ENCODE measurements at regions not wholly inside any gene's neighbourhood (a gene's known extent, or its start where the extent isn't known, plus 50 kb on each side); places are given as distances from the start of the nearest gene placed in this dataset.

- POLR2A ChIA-PET: no interaction called here
- H3K4me3 ChIP-seq (replicated peaks in 1 of 2; ENCODE audit: low read depth in 1 of 2, low read length in 2 of 2): no peak overlapping the region
- TF ChIP-seq ZFX (IDR thresholded peaks at IDR 0.05): no peak
- no peak for TF ChIP-seq EZH2 (IDR thresholded peaks at IDR 0.05)
- TF ChIP-seq RAD21 (IDR thresholded peaks at IDR 0.05; ENCODE audit: low read depth): peak; percentile 73
- peak; percentile 79 to 92 (median 83) for TF ChIP-seq CTCF (IDR thresholded peaks at IDR 0.05 in 2 of 3, conservative IDR thresholded peaks at IDR 0.05 in 1 of 3; ENCODE audit: borderline replicate concordance in 1 of 3, insufficient read depth in 1 of 3, low read depth in 2 of 3, low read length in 2 of 3)
- TF ChIP-seq SIN3A (IDR thresholded peaks at IDR 0.05; ENCODE audit: low read depth): no peak
- no peak for TF ChIP-seq ELF1 (IDR thresholded peaks at IDR 0.05; ENCODE audit: borderline replicate concordance, low read depth)
- no peak overlapping the region for H3K27ac ChIP-seq (ENCODE audit: low read depth, low read length)
- DNase-seq (ENCODE audit: low read depth, low spot score): peak; percentile 46
- H3K79me2 ChIP-seq (ENCODE audit: insufficient read depth, low read length): no peaks in the 10 kb centered on the region
- RAD21 ChIA-PET (ENCODE audit: low non-redundant PET in 1 of 2, low total read pairs in 2 of 2, uncharacterized antibody in 2 of 2, unreplicated experiment in 2 of 2): no interaction called here
- no peaks in the 10 kb centered on the region for H4K20me1 ChIP-seq (ENCODE audit: insufficient read depth)
- no peak overlapping the region for H2AFZ ChIP-seq (ENCODE audit: low read depth, low read length, poor library complexity, severe bottlenecking)
- H3K9me3 ChIP-seq (ENCODE audit: control insufficient read depth in 1 of 2, insufficient read depth in 1 of 2, low read depth in 1 of 2, low read length in 2 of 2): no peaks in the 10 kb centered on the region
- H3K4me1 ChIP-seq (ENCODE audit: control insufficient read depth in 1 of 2, insufficient read depth in 2 of 2, low read length in 2 of 2): peaks cover 0 to 8% of the 10 kb centered on the region in 2 experiments; a peak in 1 of 4 replicates
- no peaks in the 10 kb centered on the region for H3K36me3 ChIP-seq (ENCODE audit: control insufficient read depth in 1 of 2, insufficient read depth in 2 of 2, low read length in 2 of 2)
- no peaks in the 10 kb centered on the region for H3K9me2 ChIP-seq (ENCODE audit: insufficient read depth)
- no TSS peak for BruUV-seq (replicated peaks)
- H3K4me2 ChIP-seq (ENCODE audit: low read length): no peak overlapping the region
- CTCF ChIA-PET: interaction anchor here (0.9 kb wide), 1 partner anchor 202 kb away, joined by 3 read pairs; no protein-coding TSS in a partner anchor
- no peak overlapping the region for H3K9ac ChIP-seq (ENCODE audit: low read length)
- intact Hi-C loops (cut with micrococcal nuclease): loop anchor here (5.0 to 10.0 kb wide), 2 partner anchors 259 to 431 kb away; no protein-coding TSS in a partner anchor
- peak; percentile 90 for ATAC-seq
- H3K27me3 ChIP-seq (ENCODE audit: insufficient read depth, low read length): no peaks in the 10 kb centered on the region; the same call in 1 of the 2 replicates
These were observed 147.1 kb upstream of the FHL2 start for GRCh38 chr2:105545730-105546627.

All from HCT116 (cell line).